ENCODE measurements at regions not wholly inside any gene's neighbourhood (a gene's known extent, or its start where the extent isn't known, plus 50 kb on each side); places are given as distances from the start of the nearest gene placed in this dataset.

DNA sequence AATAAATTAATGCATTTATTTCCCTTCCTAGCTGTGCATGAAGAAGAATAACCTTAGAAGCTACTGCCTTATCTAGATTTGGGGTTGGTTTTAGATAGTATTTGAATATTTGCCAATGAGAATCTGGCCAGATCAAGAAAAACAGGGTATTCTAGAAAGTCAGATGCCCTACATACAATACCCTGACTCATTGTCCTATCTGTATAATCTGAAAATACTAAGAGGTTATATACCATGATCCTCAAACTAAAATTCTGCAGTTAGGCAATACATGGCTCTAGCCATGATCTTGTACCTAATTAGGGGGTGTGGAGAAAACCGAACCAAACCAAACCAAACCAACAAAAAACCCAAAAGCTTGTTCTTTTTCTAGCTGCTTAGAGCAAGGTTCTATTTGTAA lies 240.4 kb upstream of the LYZL1 start:
- no peak for DNase-seq (ENCODE audit: low read depth in 4 of 4, low spot score in 2 of 4)

DNA sequence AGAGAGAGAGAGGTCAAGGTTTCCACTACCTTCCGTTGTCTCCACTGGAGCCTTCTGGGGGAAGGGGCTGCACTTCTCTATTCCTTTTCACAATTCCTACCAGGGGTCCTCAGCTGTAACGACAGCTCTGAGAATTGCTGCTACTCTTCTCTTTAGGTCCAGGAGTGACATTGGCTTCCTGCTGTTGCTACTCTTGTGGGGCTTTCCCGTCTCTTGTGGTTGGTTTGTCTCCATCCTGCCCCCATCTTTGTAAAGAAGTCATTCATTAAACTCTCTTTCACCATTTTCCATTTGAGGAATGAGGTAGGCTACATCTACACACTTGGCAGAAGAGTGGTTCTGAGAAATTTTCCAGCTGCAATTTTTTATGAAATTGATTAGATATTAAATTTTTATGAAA lies 238.8 kb upstream of the LYZL1 start:
- DNase-seq (ENCODE audit: low read depth in 4 of 4, low spot score in 2 of 4): no peak

DNA sequence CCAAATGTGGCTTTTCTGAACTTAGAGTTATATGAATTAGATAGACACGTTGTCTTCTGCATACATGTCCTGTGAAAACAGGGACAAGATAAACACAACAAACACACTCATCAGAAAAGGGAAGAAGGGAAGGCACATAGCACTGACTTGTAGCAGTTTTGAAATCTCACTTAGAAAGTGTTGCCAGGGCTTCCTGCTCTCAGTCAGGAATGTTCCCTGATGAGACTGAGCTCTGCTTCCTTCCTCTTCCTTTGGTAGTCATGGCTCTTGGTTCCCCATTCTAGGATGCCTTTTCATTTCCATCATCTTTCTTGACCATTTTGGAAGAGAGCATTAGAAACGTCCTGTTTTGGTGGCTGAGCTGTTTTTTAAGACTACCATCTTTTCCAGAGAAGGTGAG lies 233.8 kb upstream of the LYZL1 start:
- no peak for DNase-seq (ENCODE audit: low read depth in 4 of 4, low spot score in 2 of 4)

DNA sequence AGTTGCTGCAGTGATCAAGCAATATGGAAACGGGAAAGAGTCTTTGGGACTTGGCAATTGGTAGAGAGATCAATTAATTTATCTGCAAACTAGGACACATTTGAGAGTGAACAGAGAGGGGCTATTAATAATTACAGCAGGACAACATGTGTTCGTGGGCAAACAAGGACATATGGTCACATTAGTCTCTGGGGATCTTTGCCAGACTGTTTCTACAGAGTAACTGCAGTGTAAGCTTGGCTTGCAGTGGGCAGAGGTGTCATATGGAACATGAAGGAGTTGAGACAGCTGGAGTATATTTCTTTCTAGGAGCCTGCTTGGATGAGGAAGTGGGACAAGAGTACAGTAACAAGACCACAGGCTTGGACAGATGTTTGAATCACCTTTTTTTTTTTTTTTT lies 232.1 kb upstream of the LYZL1 start:
- DNase-seq (ENCODE audit: low read depth in 4 of 4, low spot score in 2 of 4): no peak

DNA sequence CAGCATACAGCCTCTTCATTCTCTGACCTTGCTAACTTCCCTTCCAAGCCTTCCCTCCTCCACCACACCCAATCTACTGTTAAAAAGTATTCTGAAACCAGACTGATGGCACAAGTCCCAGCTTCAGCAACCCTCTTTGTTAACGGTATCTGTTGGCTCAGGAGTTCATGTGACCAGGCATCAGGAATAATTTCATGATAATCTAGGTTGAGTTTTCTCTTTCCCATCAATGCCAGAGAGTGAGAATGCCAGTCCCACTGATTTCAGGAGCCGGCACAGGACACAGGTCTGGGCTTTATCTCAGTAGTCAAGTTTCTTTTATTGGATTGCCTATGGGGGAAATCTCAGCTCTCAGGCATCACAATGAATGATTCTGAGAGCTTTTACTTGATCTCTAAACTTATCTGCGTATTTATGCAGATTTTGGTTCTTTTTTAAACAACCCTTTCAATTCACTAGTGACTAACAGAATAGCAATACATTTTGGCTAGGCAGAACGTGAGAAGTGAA lies 231.0 kb upstream of the LYZL1 start:
- DNase-seq (ENCODE audit: low read depth in 4 of 4, low spot score in 2 of 4): no peak

DNA sequence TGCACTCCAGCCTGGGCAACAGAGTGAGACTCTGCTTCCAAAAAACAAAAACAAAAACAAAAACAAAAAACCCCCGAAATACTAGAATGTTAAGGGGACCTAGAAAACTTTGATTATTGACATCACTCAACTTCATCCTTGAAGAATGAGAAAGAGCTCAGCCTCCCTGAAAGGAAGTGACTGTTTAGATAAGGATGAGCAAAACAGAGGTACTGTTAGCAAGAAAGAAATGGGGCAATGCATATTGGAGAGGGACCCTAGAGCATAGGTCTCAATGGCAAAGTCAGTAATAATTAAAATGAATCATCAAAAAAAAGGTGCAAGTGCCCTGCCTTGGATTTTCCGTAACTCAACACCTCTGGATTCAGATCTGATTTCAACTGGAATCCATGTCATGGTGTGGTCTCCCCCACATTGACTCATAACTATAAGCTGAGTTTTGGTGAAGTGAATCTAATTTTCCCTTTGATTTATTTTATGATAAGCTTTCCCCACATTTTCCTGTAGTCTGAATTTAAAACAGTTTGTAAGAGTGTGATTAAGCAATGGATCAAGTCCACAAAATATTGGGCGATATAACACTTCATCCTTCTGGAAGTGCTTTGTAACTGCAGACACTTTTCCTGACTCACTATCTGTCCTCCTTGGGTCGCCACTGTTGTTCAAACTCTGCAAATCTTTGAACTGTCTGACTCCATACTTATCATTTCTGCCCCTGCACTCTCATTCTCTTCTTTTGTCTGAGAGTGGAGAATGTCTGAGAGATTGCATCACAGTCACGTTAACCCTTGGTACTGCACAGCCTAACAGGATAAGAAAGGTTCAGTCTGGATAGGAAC lies 224.8 kb upstream of the LYZL1 start:
- no peak for DNase-seq (ENCODE audit: low read depth in 4 of 4, low spot score in 2 of 4)

DNA sequence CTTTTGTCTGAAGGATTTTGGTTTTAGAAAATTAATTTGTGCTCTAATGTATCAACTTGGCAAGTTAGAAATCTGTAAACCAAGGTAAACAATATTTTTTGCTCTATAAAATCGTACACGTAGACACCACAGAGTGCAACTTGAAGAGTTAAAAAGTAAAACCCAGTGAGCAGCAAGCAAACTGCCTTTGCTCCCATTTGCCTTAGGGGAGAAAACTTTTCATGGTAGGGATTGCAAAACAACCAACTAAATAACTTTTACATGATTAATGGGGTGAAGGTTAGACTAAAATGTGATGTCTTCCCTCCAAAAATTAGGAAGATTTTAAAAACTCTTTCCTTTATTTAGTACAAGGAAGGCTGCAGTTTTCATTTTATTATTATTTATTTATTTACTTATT lies 224.2 kb upstream of the LYZL1 start:
- DNase-seq (ENCODE audit: low read depth in 4 of 4, low spot score in 2 of 4): no peak

DNA sequence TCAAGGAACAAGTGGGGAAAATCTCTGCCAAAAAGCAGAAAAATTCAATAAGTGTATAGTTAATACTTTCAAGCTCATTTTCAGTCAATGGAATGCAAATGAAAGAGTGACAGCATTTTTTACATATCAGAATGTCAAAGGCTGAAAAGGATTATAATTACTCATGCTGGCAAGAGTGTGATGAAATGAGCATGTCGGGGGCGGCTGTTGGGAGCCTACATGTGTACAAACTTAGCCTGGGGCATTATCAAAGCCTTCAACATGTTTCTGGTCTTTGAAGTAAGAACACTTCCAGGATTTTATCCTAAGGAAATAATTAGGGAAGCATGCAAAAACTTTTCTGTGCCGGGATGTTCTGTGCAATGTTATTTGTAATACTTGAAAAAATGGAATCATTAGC lies 221.7 kb upstream of the LYZL1 start:
- DNase-seq (ENCODE audit: low read depth in 4 of 4, low spot score in 2 of 4): no peak

DNA sequence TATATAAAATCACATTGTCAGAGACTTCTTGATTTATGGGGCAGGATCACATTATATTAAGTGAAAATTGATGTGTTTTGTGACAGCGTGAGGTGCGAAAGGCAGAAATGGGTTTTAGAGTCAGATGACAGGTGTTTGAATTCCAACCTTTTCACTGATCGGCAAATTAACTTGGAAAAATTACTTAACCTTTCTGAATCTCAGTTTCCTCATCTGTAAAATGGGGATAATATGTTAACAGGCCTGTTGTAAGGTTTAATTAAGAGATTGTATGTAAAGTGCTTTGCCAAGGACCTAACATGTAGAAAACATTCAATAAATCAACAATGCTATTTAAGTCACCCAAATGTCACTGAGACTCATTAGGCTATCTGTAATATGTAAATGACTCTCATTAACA lies 221.2 kb upstream of the LYZL1 start:
- DNase-seq (ENCODE audit: low read depth in 4 of 4, low spot score in 2 of 4): no peak

DNA sequence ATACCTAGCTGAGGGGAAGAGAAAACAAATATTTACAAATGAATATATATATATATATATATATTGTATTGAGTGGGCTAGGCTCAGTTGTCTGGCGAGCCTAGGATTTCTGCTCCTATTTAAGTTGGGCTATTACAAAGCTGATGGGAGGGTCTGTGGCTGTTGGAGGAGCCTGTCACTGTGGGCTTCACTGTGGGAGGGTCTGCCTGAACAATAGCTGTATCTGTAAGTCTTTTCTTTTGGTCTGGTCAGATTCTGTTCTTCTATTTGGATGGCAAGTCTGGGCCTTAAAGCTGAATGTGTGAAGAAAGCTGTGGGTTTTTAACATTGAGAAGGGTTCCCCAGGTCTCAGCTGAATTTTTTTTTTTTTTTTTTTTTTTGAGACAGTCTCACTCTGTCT lies 220.6 kb upstream of the LYZL1 start:
- DNase-seq (ENCODE audit: low read depth in 4 of 4, low spot score in 2 of 4): no peak

DNA sequence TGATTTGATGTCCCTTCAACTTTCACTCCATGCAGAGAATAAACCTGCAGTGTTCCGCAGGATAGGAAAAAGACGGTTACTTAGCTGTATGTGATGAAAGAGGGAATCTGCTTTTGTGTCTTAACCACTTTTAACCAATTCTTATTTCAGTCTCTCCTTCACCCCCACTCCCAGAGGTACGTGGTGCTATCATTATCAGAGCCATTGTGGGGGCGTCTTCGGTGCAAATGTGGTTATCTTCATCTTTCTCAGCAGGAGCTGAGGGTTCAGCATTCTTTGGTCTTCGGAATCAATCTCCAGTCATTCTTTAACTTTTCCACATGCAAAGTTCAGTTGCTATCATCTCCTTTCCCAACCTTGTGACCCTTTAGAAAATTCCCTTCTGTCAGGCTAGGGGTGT lies 219.9 kb upstream of the LYZL1 start:
- DNase-seq (ENCODE audit: low read depth in 4 of 4, low spot score in 2 of 4): no peak

DNA sequence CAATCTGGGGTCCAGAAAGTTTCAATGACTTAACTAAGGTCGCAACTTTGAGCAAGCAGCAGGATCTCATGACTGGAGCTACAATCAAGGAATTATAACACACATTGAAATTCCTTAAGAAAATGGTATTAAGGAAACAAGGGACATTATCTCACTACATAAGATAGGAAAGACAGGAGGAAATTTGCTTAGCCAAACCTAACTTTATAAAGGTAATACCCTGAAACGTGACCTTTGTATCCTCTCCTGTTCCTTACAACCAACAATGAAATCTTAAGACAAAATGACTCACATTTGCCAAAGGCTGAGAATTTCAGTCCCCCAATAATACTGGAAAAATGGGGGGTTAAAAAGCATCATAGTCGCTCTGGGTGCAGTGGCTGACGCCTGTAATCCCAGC lies 218.9 kb upstream of the LYZL1 start:
- DNase-seq (ENCODE audit: low read depth in 4 of 4, low spot score in 2 of 4): no peak

DNA sequence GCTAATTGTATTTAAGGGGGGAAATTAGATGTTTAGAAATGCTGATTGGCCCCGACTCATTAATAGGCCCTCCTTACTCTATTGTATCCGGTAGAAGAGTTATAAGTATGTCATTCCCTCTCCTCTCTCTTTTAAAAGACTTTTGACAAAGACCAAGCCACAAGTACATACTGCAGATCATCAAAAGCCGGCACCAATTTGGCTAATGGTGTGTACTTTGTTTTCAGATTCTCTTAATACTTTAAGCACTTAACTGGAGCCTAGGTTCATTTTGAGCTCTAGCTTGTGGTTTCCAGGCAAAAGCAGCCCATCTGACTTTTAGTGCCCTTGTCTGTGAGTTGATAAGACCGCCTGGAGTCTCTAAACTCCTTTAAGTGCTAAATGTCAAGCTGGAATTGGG lies 210.0 kb upstream of the LYZL1 start:
- DNase-seq (ENCODE audit: low read depth in 4 of 4, low spot score in 2 of 4): no peak

DNA sequence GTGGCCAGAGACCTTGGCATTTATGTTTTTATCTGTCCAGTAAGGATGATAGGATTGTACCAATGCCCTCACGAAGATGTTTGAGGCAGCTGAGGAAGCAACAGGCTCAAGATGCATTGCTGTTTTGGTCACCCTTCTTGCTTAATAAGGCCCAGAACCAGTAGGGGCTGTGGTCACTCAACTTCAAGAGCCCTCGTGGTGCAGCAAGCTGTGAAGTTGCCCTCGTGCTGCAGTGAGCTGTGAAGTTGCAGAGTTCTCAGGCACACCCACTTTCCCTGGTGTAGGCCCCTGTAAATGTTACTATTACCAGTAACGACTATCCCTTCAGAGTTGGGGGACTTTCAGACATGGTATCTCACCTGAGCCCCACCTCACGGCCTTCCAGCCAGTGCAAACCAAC lies 207.6 kb upstream of the LYZL1 start:
- DNase-seq (ENCODE audit: low read depth in 4 of 4, low spot score in 2 of 4): no peak

DNA sequence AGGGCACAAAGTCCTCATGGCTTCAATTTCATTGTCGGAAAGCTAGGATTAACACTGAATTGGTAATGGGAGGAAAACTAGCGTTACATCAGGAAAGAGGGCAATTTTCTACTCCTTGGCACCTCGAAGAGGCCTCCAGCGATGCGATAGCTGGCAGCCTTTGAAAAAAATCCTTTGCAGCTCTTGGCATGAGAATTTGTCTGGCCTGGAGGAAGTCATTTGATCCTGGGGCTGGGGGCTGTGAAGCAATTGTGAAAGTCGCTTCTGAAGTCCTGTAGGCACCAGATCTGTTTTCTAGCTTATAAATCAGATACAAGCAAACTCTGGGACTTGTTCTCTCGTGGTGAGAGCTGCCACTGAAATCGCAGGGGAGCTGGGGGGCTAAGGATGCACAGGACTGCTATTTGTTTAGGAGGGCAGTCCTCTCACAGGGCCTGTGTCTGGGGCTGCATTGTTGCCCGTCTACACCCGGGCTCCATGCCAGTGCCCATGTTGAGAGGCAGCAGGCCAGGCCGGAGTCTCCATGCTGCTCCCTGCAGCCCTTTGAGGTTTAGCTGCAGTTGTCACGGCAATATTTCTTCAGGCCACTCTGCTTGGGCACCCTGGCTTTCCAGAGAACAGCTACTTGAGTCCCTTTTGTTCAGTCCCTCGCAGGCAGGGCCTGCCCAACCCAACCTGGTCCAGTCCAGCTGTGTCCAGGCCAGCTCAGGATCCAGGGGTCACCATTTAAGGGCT lies 206.8 kb upstream of the LYZL1 start:
- no peak for DNase-seq (ENCODE audit: low read depth in 4 of 4, low spot score in 2 of 4)

DNA sequence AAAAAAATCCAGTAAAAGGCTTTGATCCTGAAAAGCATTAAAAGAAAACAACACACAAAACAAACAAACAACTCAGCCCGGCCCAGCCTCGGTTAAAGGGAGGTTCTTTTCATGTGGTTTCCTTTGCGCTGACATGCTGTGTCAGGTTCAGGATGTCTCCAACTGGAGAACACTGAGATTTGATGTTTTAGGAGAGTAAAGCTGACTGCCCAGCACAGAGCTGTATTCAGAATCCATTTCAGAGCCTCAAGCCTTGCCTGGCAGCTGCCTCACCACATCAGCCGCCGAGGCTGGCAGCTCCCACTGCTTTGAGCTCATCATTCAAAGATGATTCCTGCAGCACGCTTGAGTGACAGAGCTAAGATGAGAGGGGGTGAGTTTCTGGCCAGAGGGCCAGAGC lies 205.8 kb upstream of the LYZL1 start:
- DNase-seq (ENCODE audit: low read depth in 4 of 4, low spot score in 2 of 4): no peak

DNA sequence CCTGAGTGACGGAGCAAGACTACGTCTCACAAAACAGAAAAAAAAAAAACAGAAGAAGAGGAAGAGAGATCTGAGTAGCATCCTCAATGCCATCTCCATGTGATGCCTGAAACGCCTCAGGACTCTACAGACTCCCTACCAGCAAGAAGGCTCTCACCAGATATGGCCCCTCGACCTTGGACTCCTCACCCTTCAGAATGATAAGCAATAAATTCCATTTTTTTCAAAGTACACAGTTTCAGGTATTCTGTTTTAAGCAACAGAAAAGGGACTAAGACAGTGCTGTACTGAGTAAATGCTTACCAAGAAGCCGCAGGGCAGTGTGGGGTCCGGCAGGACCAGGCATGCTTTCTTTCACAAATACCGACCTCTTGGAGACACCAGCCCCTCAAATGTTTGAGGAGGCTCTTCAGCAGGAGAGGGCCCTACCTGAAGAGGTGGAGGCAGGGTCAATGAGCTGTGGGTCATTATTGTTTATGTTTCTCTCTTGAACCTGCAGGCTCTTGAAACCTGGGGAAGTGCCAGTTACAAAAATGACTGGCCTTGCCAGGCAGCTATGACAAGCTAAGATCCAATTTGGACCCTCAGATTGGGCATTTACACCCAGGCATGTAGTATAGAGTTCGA lies 204.1 kb upstream of the LYZL1 start:
- DNase-seq (ENCODE audit: low read depth in 4 of 4, low spot score in 2 of 4): no peak

DNA sequence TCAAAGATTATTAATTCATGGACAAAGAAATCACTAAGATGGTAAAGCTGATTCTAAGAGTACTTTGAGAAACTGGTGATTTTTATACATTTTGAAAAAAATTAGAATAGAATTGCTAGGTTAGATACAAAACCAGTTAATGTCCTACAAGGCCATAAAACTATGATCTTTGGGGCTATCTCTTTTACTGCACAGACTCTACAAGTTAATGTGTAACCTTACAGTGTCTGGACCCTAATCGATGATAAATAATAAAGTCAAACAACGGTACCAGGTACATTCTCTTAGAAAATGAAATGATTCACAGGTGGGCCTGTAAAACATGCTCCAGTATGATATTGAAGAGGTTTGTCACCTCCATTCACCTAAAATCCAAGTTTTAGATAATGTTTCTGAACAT lies 199.8 kb upstream of the LYZL1 start:
- no peak for DNase-seq (ENCODE audit: low read depth in 4 of 4, low spot score in 2 of 4)

DNA sequence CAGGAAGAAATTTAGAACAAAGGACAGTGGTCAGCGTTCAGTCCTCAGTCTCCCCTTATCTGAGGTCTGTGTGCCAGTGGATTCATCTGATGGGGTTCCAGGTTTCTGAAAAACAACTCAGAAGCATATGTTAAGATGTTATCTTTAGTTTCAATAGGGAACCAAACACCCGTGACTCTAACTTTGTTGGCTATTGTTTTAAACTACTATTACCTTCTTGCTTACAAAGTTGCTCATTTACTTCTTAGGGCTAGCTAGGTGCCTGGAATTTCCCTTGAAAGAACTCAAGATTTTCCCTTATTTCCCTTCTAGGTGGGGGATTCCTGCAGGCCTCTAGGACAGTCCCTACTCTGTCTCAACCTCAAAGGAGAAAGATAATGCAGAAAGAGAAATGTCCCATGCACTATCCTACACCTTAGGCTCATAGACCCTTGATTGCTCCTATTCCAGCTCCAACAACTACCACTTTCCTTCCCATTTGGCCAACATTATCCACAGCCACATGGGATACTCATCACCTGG lies 192.5 kb upstream of the LYZL1 start:
- DNase-seq (ENCODE audit: low read depth in 4 of 4, low spot score in 2 of 4): no peak

DNA sequence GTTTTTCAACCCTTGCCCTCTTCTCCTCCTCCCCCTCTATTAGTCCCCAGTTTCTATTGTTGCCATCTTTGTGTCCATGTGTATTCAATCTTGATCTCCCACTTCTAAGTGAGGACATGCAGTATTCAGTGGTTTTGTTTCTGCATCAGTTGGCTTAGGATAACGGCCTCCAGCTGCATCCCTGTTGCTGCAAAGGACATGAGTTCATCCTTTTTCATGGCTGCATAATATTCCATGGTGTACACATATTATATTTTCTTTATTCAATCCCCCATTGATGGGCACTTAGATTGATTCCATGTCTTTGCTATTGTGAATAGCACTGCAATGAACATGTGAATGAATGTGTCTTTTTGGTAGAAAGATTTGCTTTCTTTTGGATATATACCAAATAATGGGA lies 190.4 kb upstream of the LYZL1 start:
- no peak for DNase-seq (ENCODE audit: low read depth in 4 of 4, low spot score in 2 of 4)

DNA sequence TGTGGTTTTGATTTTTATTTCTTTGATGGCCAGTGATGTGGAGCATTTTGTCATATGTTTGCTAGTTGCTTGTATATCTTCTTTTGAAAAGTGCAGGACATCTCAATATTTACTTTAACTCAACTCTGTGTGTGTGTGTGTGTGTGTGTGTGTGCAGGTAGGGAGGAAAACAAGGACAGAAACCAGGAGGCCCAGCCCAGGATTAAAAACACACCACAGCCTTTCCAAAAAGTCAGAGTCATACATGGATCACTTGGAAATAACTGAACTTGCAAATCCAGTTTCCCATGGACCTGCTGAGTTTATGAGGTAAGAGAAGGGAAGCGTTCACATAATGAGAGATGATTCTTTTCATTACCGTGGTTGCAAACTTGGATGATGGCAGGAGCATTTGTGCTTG lies 189.9 kb upstream of the LYZL1 start:
- DNase-seq (ENCODE audit: low read depth in 4 of 4, low spot score in 2 of 4): no peak
